BE2C (cell line): ENCODE measurements at regions not wholly inside any gene's neighbourhood (a gene's known extent, or its start where the extent isn't known, plus 50 kb on each side); places are given as distances from the start of the nearest gene placed in this dataset.

Experiments
- DNase-seq: peaks from one replicate; pipeline ENCODE4 v3.0.0-alpha.2; 2020
- H3K27me3 ChIP-seq: fragments of 250-450 bp; sonication (Bioruptor Pico); 2 replicates; pipeline ENCODE4 v1.5.1; 2020; ENCODE audit warnings: mild to moderate bottlenecking
- H3K36me3 ChIP-seq: fragments of 250-450 bp; sonication (Bioruptor Pico); 2 replicates; pipeline ENCODE4 v1.5.1; 2020; ENCODE audit warnings: mild to moderate bottlenecking
- H3K4me1 ChIP-seq: fragments of 250-450 bp; sonication (Bioruptor Pico); 2 replicates; pipeline ENCODE4 v1.5.1; 2020
- H3K4me3 ChIP-seq: 2 replicates; pipeline ENCODE4 v1.5.1; 2011; ENCODE audit warnings: low read depth, low read length
- H3K9me3 ChIP-seq: fragments of 250-450 bp; sonication (Bioruptor Pico); 2 replicates; pipeline ENCODE4 v1.5.1; 2020
- CTCF ChIP-seq: IDR thresholded peaks from 2 replicates; pipeline ENCODE4 v1.5.1; 2012; ENCODE audit warnings: mild to moderate bottlenecking, low read depth, low read length

GRCh38 chr11:13160806-13161205, 116.8 kb upstream of the BMAL1 start:
- DNase-seq, result no peak
- Histone ChIP-seq H3K36me3 (no peaks in the 10 kb centered on the region), H3K27me3 (no peaks in the 10 kb centered on the region), H3K9me3 (no peaks in the 10 kb centered on the region), H3K4me3 (no peak overlapping the region), H3K4me1 (no peaks in the 10 kb centered on the region)
- no peak for TF ChIP-seq CTCF

GRCh38 chr11:13163158-13163557, 114.4 kb upstream of the BMAL1 start:
- Histone ChIP-seq H3K4me1 (no peaks in the 10 kb centered on the region), H3K9me3 (no peaks in the 10 kb centered on the region)
- no peak for DNase-seq

GRCh38 chr11:13166036-13166435, 111.6 kb upstream of the BMAL1 start:
- Histone ChIP-seq H3K36me3 (no peaks in the 10 kb centered on the region), H3K9me3 (no peaks in the 10 kb centered on the region), H3K27me3 (no peaks in the 10 kb centered on the region), H3K4me3 (no peak overlapping the region), H3K4me1 (no peaks in the 10 kb centered on the region)
- no peak for TF ChIP-seq CTCF
- no peak for DNase-seq

More at GRCh38 chr11:13163158-13163557, 114.4 kb upstream of the BMAL1 start:
- no peak for TF ChIP-seq CTCF
- Histone ChIP-seq H3K27me3 (no peaks in the 10 kb centered on the region), H3K4me3 (no peak overlapping the region), H3K36me3 (no peaks in the 10 kb centered on the region)

GRCh38 chr11:13168271-13168670, 109.3 kb upstream of the BMAL1 start:
- Histone ChIP-seq H3K9me3 (no peaks in the 10 kb centered on the region), H3K27me3 (no peaks in the 10 kb centered on the region), H3K36me3 (no peaks in the 10 kb centered on the region), H3K4me1 (no peaks in the 10 kb centered on the region), H3K4me3 (no peak overlapping the region)
- no peak for DNase-seq
- no peak for TF ChIP-seq CTCF

GRCh38 chr11:13169709-13170108, 107.9 kb upstream of the BMAL1 start:
- no peak for DNase-seq
- Histone ChIP-seq H3K4me3 (no peak overlapping the region), H3K27me3 (no peaks in the 10 kb centered on the region), H3K9me3 (no peaks in the 10 kb centered on the region), H3K36me3 (no peaks in the 10 kb centered on the region), H3K4me1 (no peaks in the 10 kb centered on the region)
- TF ChIP-seq CTCF, result no peak

- Histone ChIP-seq H3K36me3 (no peaks in the 10 kb centered on the region), H3K4me3 (no peak overlapping the region), H3K9me3 (no peaks in the 10 kb centered on the region), H3K4me1 (no peaks in the 10 kb centered on the region), H3K27me3 (no peaks in the 10 kb centered on the region)
- no peak for TF ChIP-seq CTCF
- DNase-seq, result no peak
Observed at GRCh38 chr11:13174090-13174489, 103.5 kb upstream of the BMAL1 start.
